ENCODE measurements at regions not wholly inside any gene's neighbourhood (a gene's known extent, or its start where the extent isn't known, plus 50 kb on each side); places are given as distances from the start of the nearest gene placed in this dataset.
"Not testable (repeated sequence)": the region's sequence is repeated elsewhere in the genome, so short reads cannot be mapped to it uniquely, and the experiment has no call there.

DNA sequence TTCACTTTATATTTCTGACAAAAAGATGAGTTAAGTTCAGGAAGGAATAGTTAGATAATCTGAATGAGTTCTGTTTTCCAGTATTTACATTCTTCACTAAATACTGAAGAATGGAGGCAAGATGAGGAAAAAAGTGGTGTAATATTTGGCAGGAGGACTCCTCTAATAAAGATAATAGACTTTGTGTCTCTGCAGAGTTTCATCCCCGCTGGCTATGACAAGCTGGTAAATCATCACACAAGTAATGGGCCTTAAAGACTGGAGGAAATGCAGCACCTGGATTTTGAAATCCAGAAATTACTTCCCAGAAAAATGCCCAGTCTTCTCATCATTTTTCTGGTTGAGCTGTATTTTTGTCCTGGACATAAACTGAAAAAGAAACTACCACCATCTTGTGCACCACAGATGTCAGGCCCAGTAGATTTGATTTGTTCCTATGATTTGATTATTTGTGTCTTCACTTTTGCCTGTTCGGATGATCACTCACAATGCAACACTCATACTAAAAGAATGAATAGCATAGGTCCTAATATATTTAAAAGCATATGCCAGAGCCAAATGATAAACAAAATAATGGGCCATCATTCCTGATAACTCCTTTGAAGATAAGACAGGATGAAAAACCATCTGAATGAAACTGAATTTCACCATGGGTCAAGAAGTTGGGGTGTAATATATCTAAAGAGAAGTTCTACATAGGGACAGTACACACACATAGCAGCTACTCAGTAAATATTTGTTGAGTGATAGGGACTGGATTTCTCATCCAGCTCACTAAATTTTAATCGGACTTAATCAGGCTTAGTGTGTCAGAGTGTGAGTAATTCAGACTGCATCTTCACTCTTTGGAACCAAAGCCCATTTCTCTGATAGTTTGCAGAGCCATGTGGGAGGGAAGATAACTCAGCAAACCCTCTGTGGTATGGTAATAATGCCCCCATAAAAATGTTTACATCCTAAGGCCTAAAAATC is 200.5 kb downstream of the HINT1 start:
- Mint-ChIP-seq H3K27ac (no peak overlapping the region), H3K4me1 (ENCODE audit: low read depth in 2 of 2) (no peaks in the 10 kb centered on the region), H3K27me3 (peaks cover 3 to 25% of the 10 kb centered on the region in 2 donors), H3K4me3 (no peak overlapping the region), H3K9me3 (peaks cover 12% of the 10 kb centered on the region), H3K36me3 (peaks cover 8% of the 10 kb centered on the region)
- DNase-seq (ENCODE audit: low spot score), result no peak
- no peak for ATAC-seq

DNA sequence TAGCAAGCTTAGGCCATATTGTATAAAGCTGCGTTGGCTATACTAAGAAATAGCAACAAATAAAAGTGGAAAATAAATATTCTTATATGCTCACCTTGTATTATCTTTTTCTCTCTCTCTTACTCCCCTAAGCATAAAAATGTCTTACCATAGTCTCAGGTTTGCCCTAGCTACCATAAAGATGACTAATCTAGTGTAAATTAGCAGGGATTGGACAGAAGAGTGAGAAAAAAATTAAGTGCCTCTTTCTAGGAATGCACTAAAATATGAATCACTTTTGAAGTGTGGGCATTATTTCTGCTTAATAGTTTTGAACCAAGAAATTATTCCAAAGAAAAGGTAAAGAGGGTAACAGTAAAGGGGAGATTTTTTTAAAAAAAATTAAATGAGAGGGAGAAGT is 201.3 kb downstream of the HINT1 start:
- no peak for ATAC-seq
- no peaks in the 10 kb centered on the region for H3K4me1 Mint-ChIP-seq (ENCODE audit: low read depth in 2 of 2)
- peaks cover 3 to 25% of the 10 kb centered on the region in 2 donors for H3K27me3 Mint-ChIP-seq
- peaks cover 12% of the 10 kb centered on the region for H3K9me3 Mint-ChIP-seq
- no peak overlapping the region for H3K4me3 Mint-ChIP-seq
- DNase-seq (ENCODE audit: low spot score), result no peak
- H3K36me3 Mint-ChIP-seq, result peaks cover 8% of the 10 kb centered on the region
- H3K27ac Mint-ChIP-seq, result no peak overlapping the region

DNA sequence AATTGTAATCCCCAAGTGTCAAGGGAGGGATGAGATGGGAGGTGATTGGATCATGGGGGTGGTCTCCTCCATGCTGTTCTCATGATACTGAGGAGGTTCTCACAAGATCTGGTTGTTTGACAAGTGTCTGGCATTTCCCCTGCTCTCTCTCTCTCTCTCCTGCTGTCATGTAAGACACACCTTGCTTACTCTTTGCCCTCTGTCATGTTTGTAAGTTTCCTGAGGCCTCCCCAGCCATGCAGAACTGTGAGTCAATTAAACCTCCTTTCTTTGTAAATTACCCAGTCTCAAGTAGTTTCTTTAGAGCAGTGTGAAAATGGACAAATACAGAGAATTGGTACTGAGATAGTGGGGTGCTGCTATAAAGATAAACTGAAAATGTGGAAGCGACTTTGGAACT is 207.9 kb downstream of the HINT1 start:
- Mint-ChIP-seq H3K36me3 (peaks cover 6% of the 10 kb centered on the region), H3K9me3 (peaks cover 6% of the 10 kb centered on the region), H3K27me3 (peaks cover 1 to 3% of the 10 kb centered on the region in 2 donors), H3K4me1 (ENCODE audit: low read depth in 2 of 2) (no peaks in the 10 kb centered on the region), H3K4me3 (no peak overlapping the region), H3K27ac (no peak overlapping the region)
- no peak for DNase-seq (ENCODE audit: low spot score)
- no peak for ATAC-seq

DNA sequence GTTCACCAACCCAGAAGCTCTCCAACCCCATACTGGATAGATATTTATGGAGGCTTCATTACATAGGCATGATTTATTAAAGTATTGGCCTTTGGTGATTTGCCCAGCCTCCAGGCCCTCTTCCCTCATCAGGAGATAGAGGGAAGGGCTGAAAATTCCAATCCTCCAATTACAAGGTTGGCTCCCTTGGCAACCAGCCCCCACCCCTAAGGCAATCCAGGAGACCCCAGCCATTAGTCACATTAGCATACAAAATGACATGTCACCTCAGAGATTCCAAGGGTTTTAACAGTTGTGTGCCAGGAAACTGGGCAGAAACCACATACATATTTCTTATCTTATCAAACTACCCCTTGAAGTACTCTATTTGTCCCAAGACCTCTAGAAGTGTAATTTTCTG is 210.0 kb downstream of the HINT1 start:
- no peak for ATAC-seq
- no peak overlapping the region for H3K27ac Mint-ChIP-seq
- no peaks in the 10 kb centered on the region for H3K4me1 Mint-ChIP-seq (ENCODE audit: low read depth in 2 of 2)
- no peak overlapping the region for H3K4me3 Mint-ChIP-seq
- H3K9me3 Mint-ChIP-seq, result peaks cover 4% of the 10 kb centered on the region
- peaks cover 0 to 3% of the 10 kb centered on the region in 2 donors for H3K27me3 Mint-ChIP-seq
- no peak for DNase-seq (ENCODE audit: low spot score)
- peaks cover 4% of the 10 kb centered on the region for H3K36me3 Mint-ChIP-seq

DNA sequence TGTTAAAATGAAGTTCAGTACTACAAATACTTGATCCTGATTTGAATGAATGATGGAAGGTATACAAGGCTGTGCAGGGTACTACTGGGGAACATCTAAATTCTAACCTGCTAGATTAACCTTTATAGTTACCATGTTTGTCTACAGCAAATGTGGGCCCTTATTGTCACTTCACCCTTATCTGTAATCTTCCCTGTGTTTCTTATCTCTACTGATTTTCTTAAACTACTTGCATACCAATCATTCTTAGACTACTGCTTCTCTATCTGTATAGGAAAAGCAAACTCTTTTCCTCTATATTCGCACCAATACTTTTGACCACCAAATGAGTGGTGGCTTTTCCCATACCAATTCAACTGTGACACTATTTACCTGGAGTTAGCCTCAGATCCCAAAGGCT is 210.7 kb downstream of the HINT1 start:
- Mint-ChIP-seq H3K4me3 (no peak overlapping the region), H3K36me3 (peaks cover 4% of the 10 kb centered on the region), H3K27ac (no peak overlapping the region)

DNA sequence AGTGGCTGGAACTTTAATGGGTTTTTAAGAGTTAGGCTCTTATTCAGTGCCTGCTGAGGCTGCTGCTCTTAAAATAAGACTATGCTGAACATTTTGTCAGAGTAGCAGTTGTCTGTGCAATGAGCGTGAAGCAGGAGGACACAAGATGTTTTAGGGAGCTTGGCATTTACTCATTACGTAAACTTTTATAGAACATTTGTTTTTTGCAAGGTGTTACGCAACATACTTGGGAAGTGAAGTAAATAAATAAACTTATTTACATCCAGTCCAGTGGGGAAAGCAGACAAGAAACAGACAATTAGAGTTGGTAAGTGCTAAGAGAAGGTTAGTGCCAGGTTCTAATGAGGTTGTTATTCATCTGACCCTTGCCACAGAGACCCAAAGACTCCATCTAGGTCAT is 226.0 kb downstream of the HINT1 start:
- no peaks in the 10 kb centered on the region for H3K4me1 Mint-ChIP-seq (ENCODE audit: low read depth in 2 of 2)
- no peaks in the 10 kb centered on the region for H3K27me3 Mint-ChIP-seq
- no peak overlapping the region for H3K27ac Mint-ChIP-seq
- no peak for DNase-seq (ENCODE audit: low spot score)
- H3K9me3 Mint-ChIP-seq, result no peaks in the 10 kb centered on the region
- ATAC-seq, result no peak
- no peaks in the 10 kb centered on the region for H3K36me3 Mint-ChIP-seq
- no peak overlapping the region for H3K4me3 Mint-ChIP-seq

More for the DNA sequence above, 210.7 kb downstream of the HINT1 start:
- Mint-ChIP-seq H3K4me1 (ENCODE audit: low read depth in 2 of 2) (no peaks in the 10 kb centered on the region), H3K27me3 (peaks cover 3 to 6% of the 10 kb centered on the region in 2 donors), H3K9me3 (peaks cover 4% of the 10 kb centered on the region)
- DNase-seq (ENCODE audit: low spot score), result no peak
- ATAC-seq, result no peak

DNA sequence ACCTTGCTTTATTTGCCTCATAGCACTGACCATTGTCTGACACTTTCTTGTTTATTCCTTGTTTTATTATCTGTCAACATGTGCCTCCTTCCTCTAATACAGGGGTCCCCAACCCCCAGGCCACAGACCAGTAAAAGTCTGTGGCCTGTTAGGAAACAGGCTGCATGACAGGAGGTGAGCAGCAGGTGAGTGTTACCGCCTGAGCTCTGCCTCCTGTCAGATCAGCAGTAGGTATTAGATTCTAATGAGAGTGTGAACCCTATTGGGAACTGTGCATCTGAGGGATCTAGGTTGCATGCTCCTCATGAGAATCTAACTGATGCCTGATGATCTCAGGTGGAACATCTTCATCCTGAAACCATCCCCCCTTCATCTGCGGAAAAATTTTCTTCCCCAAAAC is 228.0 kb downstream of the HINT1 start:
- ATAC-seq (no peak), DNase-seq (ENCODE audit: low spot score) (no peak)
- H3K4me1 Mint-ChIP-seq (ENCODE audit: low read depth in 2 of 2), result no peaks in the 10 kb centered on the region
- no peak overlapping the region for H3K4me3 Mint-ChIP-seq
- H3K27me3 Mint-ChIP-seq, result no peaks in the 10 kb centered on the region
- no peaks in the 10 kb centered on the region for H3K36me3 Mint-ChIP-seq
- H3K27ac Mint-ChIP-seq, result no peak overlapping the region
- peaks cover 3% of the 10 kb centered on the region for H3K9me3 Mint-ChIP-seq

DNA sequence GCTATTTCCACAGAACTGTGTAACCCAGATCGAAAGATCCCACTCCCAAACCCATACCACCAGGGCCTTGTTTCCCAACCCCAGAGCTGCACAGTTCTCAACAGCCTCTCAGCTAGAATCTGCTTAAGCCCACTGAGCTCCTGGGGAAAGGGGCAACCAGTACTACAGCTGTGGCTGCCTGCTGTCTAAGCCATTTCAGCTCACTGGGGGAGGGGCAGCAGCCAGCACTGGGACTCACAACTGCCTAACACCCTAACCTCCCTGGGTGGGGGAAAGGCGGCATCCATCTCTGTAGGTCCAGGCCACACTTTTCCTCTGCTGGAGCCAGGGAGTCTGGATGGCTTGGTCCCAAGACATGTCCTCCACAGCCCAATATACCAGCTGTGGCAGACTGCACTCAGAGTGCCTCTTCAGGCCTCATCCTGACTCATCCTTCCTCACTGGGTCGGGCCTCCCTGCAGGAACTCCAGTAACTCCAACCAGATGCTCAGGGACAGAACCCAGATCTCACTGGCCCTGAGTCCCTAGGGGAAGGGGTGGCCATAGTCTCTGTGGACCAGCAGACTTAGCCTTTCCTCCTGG is 241.4 kb downstream of the HINT1 start:
- Mint-ChIP-seq H3K36me3 (no peaks in the 10 kb centered on the region), H3K9me3 (peaks cover 4% of the 10 kb centered on the region), H3K4me1 (ENCODE audit: low read depth in 2 of 2) (no peaks in the 10 kb centered on the region), H3K27me3 (peaks cover 26 to 27% of the 10 kb centered on the region in 2 donors), H3K27ac (no peak overlapping the region), H3K4me3 (no peak overlapping the region)
- ATAC-seq (peak in 1 of 2 donors; percentile 43), DNase-seq (ENCODE audit: low spot score) (no peak)

DNA sequence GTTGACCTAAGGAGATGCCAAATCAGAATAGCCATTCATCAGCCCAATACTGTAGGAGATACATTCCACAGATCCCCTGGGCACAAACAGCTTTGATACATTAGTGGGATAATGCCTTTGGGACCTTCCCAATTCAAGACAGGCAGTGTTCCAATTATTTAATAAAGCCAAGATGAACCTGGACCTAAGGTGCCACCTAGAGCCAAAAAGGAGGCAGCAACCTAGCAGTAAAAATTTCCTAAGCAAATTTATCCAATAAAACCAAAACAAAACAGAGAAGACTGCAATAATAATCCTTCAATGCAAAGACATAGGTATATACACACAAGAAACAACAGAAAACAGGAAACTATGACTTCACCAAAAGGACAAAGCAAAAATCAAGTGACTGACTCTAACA is 253.0 kb downstream of the HINT1 start:
- no peak overlapping the region for H3K27ac Mint-ChIP-seq
- ATAC-seq (no peak), DNase-seq (ENCODE audit: low spot score) (no peak)
- H3K27me3 Mint-ChIP-seq, result peaks cover 11 to 16% of the 10 kb centered on the region in 2 donors
- H3K4me3 Mint-ChIP-seq, result no peak overlapping the region
- H3K4me1 Mint-ChIP-seq (ENCODE audit: low read depth in 2 of 2), result no peaks in the 10 kb centered on the region
- H3K9me3 Mint-ChIP-seq, result no peaks in the 10 kb centered on the region
- H3K36me3 Mint-ChIP-seq, result no peaks in the 10 kb centered on the region

DNA sequence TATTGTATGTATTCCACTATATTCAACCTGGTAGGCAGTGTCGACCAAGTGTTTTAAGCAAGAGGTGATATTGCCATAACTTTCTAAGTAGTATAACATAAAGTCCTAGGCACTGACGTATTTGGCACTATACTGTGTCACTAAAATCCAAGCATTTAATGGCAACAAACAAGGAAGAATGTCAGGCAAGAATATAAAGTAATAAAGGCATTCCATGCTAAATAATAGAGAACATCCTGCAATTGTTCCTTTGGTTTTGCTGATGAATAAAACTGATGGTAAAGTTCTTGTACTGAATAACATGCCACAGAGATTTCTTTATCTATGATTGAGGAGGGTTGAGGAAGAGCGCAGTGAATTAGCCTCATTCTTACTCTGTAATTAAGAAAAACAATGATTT is 256.9 kb downstream of the HINT1 start:
- H3K9me3 Mint-ChIP-seq, result no peaks in the 10 kb centered on the region
- peaks cover 8 to 12% of the 10 kb centered on the region in 2 donors for H3K27me3 Mint-ChIP-seq
- ATAC-seq (no peak), DNase-seq (ENCODE audit: low spot score) (no peak)
- no peaks in the 10 kb centered on the region for H3K36me3 Mint-ChIP-seq
- no peak overlapping the region for H3K27ac Mint-ChIP-seq
- no peaks in the 10 kb centered on the region for H3K4me1 Mint-ChIP-seq (ENCODE audit: low read depth in 2 of 2)
- H3K4me3 Mint-ChIP-seq, result no peak overlapping the region

DNA sequence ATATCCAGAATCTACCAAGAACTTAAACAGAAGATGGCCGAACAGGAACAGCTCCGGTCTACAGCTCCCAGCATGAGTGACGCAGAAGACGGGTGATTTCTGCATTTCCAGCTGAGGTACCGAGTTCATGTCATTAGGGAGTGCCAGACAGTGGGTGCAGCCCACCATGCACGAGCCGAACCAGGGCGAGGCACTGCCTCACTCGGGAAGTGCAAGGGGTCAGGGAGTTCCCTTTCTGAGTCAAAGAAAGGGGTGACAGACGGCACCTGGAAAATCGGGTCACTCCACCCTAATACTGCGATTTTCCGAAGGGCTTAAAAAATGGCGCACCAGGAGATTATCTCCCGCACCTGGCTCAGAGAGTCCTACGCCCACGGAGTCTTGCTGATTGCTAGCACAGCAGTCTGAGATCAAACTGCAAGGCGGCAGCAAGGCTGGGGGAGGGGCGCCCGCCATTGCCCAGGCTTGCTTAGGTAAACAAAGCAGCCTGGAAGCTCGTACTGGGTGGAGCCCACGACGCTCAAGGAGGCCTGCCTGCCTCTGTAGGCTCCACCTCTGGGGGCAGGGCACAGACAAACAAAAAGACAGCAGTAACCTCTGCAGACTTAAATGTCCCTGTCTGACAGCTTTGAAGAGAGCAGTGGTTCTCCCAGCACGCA is 267.4 kb downstream of the HINT1 start:
- not testable (repeated sequence) for ATAC-seq; DNase-seq (ENCODE audit: low spot score); H3K27ac Mint-ChIP-seq; H3K36me3 Mint-ChIP-seq; H3K4me3 Mint-ChIP-seq; H3K4me1 Mint-ChIP-seq (ENCODE audit: low read depth in 2 of 2)
- H3K27me3 Mint-ChIP-seq, result peaks cover 24 to 41% of the 10 kb centered on the region in 2 donors
- H3K9me3 Mint-ChIP-seq, result peaks cover 12% of the 10 kb centered on the region

DNA sequence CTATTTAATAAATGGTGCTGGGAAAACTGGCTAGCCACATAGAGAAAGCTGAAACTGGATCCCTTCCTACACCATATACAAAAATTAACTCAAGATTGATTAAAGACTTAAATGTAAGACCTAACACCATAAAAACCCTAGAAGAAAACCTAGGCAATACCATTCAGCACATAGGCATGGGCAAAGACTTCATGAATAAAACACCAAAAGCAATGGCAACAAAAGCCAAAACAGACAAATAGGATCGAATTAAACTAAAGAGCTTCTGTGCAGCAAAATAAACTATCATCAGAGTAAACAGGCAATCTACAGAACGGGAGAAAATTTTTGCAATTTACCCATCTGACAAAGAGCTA is 267.9 kb downstream of the HINT1 start:
- not testable (repeated sequence) for H3K27ac Mint-ChIP-seq; H3K36me3 Mint-ChIP-seq; H3K4me1 Mint-ChIP-seq (ENCODE audit: low read depth in 2 of 2); ATAC-seq; DNase-seq (ENCODE audit: low spot score); H3K4me3 Mint-ChIP-seq
- H3K9me3 Mint-ChIP-seq, result peaks cover 12% of the 10 kb centered on the region
- peaks cover 28 to 46% of the 10 kb centered on the region in 2 donors for H3K27me3 Mint-ChIP-seq

DNA sequence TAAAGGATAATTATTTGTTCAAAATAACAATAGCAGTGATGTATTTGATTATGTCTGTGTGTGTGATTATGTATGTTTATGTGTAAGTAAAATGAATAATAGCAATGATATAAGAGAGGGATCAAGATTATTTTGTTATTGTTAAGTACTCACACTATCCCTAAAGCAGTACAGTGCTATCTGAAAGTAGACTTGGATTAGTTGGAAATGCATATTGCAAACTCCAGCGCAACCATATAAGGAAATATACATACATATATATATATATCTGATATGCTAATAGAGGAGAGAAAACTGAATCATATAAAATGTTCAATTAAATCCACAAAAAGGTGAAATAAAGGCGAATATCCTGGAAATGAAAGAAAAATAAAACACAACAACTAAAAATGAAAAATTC is 268.4 kb downstream of the HINT1 start:
- no peak overlapping the region for H3K4me3 Mint-ChIP-seq
- H3K27ac Mint-ChIP-seq, result no peak overlapping the region
- ATAC-seq (no peak), DNase-seq (ENCODE audit: low spot score) (no peak)
- peaks cover 6% of the 10 kb centered on the region for H3K36me3 Mint-ChIP-seq
- H3K4me1 Mint-ChIP-seq (ENCODE audit: low read depth in 2 of 2), result no peaks in the 10 kb centered on the region
- peaks cover 12% of the 10 kb centered on the region for H3K9me3 Mint-ChIP-seq
- peaks cover 28 to 51% of the 10 kb centered on the region in 2 donors for H3K27me3 Mint-ChIP-seq

DNA sequence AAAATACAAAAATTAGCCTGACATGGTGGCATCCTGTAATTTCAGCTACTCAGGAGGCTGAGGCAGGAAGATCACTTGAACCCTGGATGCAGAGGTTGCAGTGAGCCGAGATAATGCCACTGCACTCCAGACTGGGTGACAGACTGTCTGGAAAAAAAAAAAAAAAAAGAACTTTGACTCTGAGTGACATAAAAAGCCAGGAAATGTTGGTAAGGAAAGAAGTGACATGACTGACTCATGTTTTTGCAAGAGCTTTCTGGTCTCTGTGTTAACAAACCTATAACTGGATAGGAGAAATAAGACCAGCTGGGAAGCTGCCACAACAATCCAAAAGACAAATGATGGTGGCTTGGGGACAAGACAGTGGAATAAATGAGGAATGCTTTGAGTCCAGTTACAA is 272.1 kb downstream of the HINT1 start:
- peaks cover 27 to 45% of the 10 kb centered on the region in 2 donors for H3K27me3 Mint-ChIP-seq
- no peak for DNase-seq (ENCODE audit: low spot score)

More for the DNA sequence above, 272.1 kb downstream of the HINT1 start:
- ATAC-seq, result no peak
- H3K9me3 Mint-ChIP-seq, result peaks cover 9% of the 10 kb centered on the region
- H3K36me3 Mint-ChIP-seq, result peaks cover 6% of the 10 kb centered on the region
- no peak overlapping the region for H3K27ac Mint-ChIP-seq
- H3K4me1 Mint-ChIP-seq (ENCODE audit: low read depth in 2 of 2), result no peaks in the 10 kb centered on the region
- no peak overlapping the region for H3K4me3 Mint-ChIP-seq

Data from natural killer cell treated with Interleukin-12 subunit alpha and Interleukin-12 subunit beta and Interleukin-15 and Interleukin-18, amount 100 ng/mL, for 72 hours (primary cell).